ENCODE measurements at regions not wholly inside any gene's neighbourhood (a gene's known extent, or its start where the extent isn't known, plus 50 kb on each side); places are given as distances from the start of the nearest gene placed in this dataset.
"Not testable (repeated sequence)": the region's sequence is repeated elsewhere in the genome, so short reads cannot be mapped to it uniquely, and the experiment has no call there.

DNA sequence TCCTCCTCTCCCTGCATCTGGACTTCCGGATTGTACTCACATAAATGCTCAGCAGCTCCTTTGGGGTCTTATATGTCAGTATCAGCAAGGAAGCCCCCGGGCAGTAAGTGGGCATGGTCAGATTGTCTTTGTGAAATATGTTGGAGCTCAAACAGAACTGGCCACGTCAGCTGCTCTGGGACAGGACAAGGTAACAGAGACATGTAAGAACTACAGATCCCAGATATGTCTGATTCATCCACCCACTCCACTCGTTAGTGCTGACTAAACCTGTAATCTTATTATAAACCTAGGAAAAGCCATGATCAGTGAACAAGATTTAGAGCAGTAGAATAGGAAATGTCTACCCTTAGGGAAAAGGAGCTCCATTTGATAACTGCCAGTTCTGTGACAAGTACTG, 561.8 kb downstream of the CETN3 start:
- H3K36me3 Mint-ChIP-seq, result no peaks in the 10 kb centered on the region
- POLR2A ChIA-PET, result no interaction called here

DNA sequence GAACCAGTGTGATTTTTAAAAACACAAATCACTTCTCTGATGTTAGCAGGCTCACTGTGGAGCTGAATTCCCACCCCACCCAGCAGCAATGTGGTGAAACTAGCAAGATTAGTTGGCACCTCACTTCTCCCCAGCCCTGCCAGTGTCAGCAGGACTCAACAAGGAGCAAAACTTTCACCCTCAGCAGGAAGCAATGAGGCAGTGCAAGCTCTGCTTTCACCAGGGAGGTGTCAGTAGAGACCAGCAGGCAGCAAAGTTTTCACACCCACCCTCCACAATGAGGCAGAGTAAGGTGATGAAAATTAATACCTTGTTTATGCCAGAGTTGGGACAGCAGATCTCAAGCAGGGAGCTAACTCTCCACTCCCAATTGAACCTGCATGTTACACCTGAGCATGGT, 565.0 kb downstream of the CETN3 start:
- H3K36me3 Mint-ChIP-seq, result no peaks in the 10 kb centered on the region
- ChIA-PET CTCF (no interaction called here), POLR2A (no interaction called here)
- intact Hi-C loops (cut with micrococcal nuclease), result no loop called here
- H3K4me1 Mint-ChIP-seq (ENCODE audit: low read depth), result no peaks in the 10 kb centered on the region
- no peaks in the 10 kb centered on the region for H3K27me3 Mint-ChIP-seq
- DNase-seq, result no peak
- H3K4me3 Mint-ChIP-seq, result no peak overlapping the region
- H3K27ac Mint-ChIP-seq, result no peak overlapping the region
- no peaks in the 10 kb centered on the region for H3K9me3 Mint-ChIP-seq

More for the DNA sequence above, 561.8 kb downstream of the CETN3 start:
- no peaks in the 10 kb centered on the region for H3K9me3 Mint-ChIP-seq
- H3K27me3 Mint-ChIP-seq, result no peaks in the 10 kb centered on the region
- intact Hi-C loops (cut with micrococcal nuclease), result no loop called here
- no peak for DNase-seq
- CTCF ChIA-PET, result interaction anchor here (0.6 kb wide), 1 partner anchor 409 kb away, joined by 3 read pairs; no protein-coding TSS in a partner anchor
- no peak overlapping the region for H3K4me3 Mint-ChIP-seq
- H3K4me1 Mint-ChIP-seq (ENCODE audit: low read depth), result no peaks in the 10 kb centered on the region
- H3K27ac Mint-ChIP-seq, result no peak overlapping the region

- no peak overlapping the region for H3K4me3 Mint-ChIP-seq
- DNase-seq, result no peak
- intact Hi-C loops (cut with micrococcal nuclease), result no loop called here
- no peaks in the 10 kb centered on the region for H3K4me1 Mint-ChIP-seq (ENCODE audit: low read depth)
- no peak overlapping the region for H3K27ac Mint-ChIP-seq
- CTCF ChIA-PET, result no interaction called here
- H3K36me3 Mint-ChIP-seq, result no peaks in the 10 kb centered on the region
- no peaks in the 10 kb centered on the region for H3K9me3 Mint-ChIP-seq
- POLR2A ChIA-PET, result no interaction called here
- no peaks in the 10 kb centered on the region for H3K27me3 Mint-ChIP-seq
Measured at GRCh38 chr5:89842531-89842930, 567.0 kb downstream of the CETN3 start.

GRCh38 chr5:89840906-89841305, 568.6 kb downstream of the CETN3 start:
- Mint-ChIP-seq H3K4me1 (ENCODE audit: low read depth) (no peaks in the 10 kb centered on the region), H3K36me3 (no peaks in the 10 kb centered on the region), H3K27ac (no peak overlapping the region), H3K27me3 (no peaks in the 10 kb centered on the region), H3K4me3 (no peak overlapping the region), H3K9me3 (no peaks in the 10 kb centered on the region)
- intact Hi-C loops (cut with micrococcal nuclease), result no loop called here
- DNase-seq, result no peak
- POLR2A ChIA-PET, result no interaction called here
- CTCF ChIA-PET, result no interaction called here

- CTCF ChIA-PET, result no interaction called here
- POLR2A ChIA-PET, result no interaction called here
Measured at GRCh38 chr5:89830691-89831090, 578.9 kb downstream of the CETN3 start.

GRCh38 chr5:89827960-89828359, 581.6 kb downstream of the CETN3 start:
- no peak for DNase-seq
- ChIA-PET POLR2A (no interaction called here), CTCF (no interaction called here)
- Mint-ChIP-seq H3K27ac (no peak overlapping the region), H3K36me3 (no peaks in the 10 kb centered on the region), H3K9me3 (peaks cover 6% of the 10 kb centered on the region), H3K4me1 (ENCODE audit: low read depth) (no peaks in the 10 kb centered on the region), H3K4me3 (no peak overlapping the region), H3K27me3 (no peaks in the 10 kb centered on the region)
- intact Hi-C loops (cut with micrococcal nuclease), result no loop called here

More at GRCh38 chr5:89830691-89831090, 578.9 kb downstream of the CETN3 start:
- no peak for DNase-seq
- Mint-ChIP-seq H3K36me3 (no peaks in the 10 kb centered on the region), H3K27ac (no peak overlapping the region), H3K9me3 (peaks cover 6% of the 10 kb centered on the region), H3K27me3 (no peaks in the 10 kb centered on the region), H3K4me3 (no peak overlapping the region), H3K4me1 (ENCODE audit: low read depth) (no peaks in the 10 kb centered on the region)
- intact Hi-C loops (cut with micrococcal nuclease), result no loop called here

DNA sequence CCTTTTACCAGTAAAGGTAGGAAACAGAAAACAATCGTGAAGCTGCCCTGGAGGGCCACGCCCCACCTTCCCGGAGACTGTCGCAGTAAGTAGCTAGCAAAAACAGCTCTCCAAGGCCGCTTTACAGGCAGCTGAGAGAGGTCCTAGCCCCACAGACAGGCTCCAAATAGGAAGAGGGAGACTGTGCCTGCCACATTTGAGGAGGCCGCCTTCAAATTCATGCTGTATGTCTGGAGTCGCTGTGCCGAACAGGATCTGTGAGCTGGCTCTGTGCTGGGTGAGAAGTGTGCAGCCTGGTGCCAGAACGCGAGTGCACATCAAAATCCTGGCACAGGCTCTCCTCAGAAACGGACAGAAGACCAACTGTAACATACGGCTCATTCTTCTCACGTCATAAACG, 582.2 kb downstream of the CETN3 start:
- H3K9me3 Mint-ChIP-seq, result peaks cover 6% of the 10 kb centered on the region
- H3K4me3 Mint-ChIP-seq, result no peak overlapping the region
- POLR2A ChIA-PET, result no interaction called here
- no peaks in the 10 kb centered on the region for H3K27me3 Mint-ChIP-seq
- H3K4me1 Mint-ChIP-seq (ENCODE audit: low read depth), result no peaks in the 10 kb centered on the region
- H3K36me3 Mint-ChIP-seq, result no peaks in the 10 kb centered on the region
- DNase-seq, result no peak
- intact Hi-C loops (cut with micrococcal nuclease), result no loop called here
- CTCF ChIA-PET, result no interaction called here
- H3K27ac Mint-ChIP-seq, result no peak overlapping the region

DNA sequence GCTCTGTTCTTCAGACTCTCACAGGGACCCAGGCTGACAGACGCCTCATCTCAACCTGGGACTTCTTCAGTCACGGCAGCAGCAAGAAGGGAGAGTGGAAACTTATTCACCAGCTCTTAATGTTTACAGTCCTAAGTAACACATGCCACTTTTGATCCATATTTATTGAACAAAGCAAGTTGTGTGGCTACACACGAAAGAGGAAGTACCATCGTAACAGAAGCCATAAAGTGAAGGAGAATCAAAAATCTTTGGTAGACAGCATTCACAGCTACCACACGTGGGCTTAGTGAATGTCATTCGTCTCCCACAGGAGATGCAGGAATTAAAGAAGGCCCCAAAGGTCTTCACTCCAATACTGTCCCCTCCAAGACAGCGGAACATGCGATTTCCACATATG, 582.6 kb downstream of the CETN3 start:
- intact Hi-C loops (cut with micrococcal nuclease), result no loop called here
- ChIA-PET POLR2A (no interaction called here), CTCF (no interaction called here)
- no peaks in the 10 kb centered on the region for H3K36me3 Mint-ChIP-seq
- no peaks in the 10 kb centered on the region for H3K27me3 Mint-ChIP-seq
- no peaks in the 10 kb centered on the region for H3K4me1 Mint-ChIP-seq (ENCODE audit: low read depth)
- no peak overlapping the region for H3K4me3 Mint-ChIP-seq
- H3K9me3 Mint-ChIP-seq, result peaks cover 6% of the 10 kb centered on the region
- no peak for DNase-seq
- no peak overlapping the region for H3K27ac Mint-ChIP-seq

GRCh38 chr5:89823046-89823445, 586.5 kb downstream of the CETN3 start:
- DNase-seq, result no peak
- no peaks in the 10 kb centered on the region for H3K4me1 Mint-ChIP-seq (ENCODE audit: low read depth)
- no peaks in the 10 kb centered on the region for H3K27me3 Mint-ChIP-seq
- no peak overlapping the region for H3K4me3 Mint-ChIP-seq
- ChIA-PET CTCF (no interaction called here), POLR2A (no interaction called here)
- H3K36me3 Mint-ChIP-seq, result no peaks in the 10 kb centered on the region
- peaks cover 9% of the 10 kb centered on the region for H3K9me3 Mint-ChIP-seq
- H3K27ac Mint-ChIP-seq, result no peak overlapping the region
- intact Hi-C loops (cut with micrococcal nuclease), result no loop called here

- Mint-ChIP-seq H3K9me3 (peaks cover 3% of the 10 kb centered on the region), H3K27me3 (no peaks in the 10 kb centered on the region), H3K4me3 (no peak overlapping the region), H3K27ac (no peak overlapping the region), H3K4me1 (ENCODE audit: low read depth) (no peaks in the 10 kb centered on the region), H3K36me3 (no peaks in the 10 kb centered on the region)
- CTCF ChIA-PET, result no interaction called here
- intact Hi-C loops (cut with micrococcal nuclease), result no loop called here
- no peak for DNase-seq
- POLR2A ChIA-PET, result no interaction called here
Measured at GRCh38 chr5:89817841-89818240, 591.7 kb downstream of the CETN3 start.

- H3K9me3 Mint-ChIP-seq, result peaks cover 4% of the 10 kb centered on the region
Measured at GRCh38 chr5:89816038-89816437, 593.5 kb downstream of the CETN3 start.

DNA sequence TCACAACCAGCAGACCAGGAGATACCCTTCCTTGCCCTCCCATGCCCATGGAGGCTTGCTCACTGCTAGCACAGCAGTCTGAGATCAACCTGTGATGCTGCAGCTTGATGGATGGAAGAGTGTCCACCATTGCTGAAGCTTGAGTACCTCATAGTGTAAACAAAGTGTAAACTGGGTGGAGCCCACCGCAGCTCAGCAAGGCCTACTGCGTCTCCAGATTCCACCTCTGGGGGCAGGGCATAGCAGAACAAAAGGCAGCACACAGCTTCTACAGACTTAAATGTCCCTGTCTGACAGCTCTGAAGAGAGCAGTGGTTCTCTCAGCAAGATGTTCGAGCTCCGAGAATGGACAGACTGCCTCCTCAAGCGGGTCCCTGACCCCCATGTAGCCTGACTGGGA, 608.8 kb downstream of the CETN3 start:
- H3K4me3 Mint-ChIP-seq; intact Hi-C loops (cut with micrococcal nuclease); H3K36me3 Mint-ChIP-seq; H3K4me1 Mint-ChIP-seq (ENCODE audit: low read depth); H3K27me3 Mint-ChIP-seq; POLR2A ChIA-PET; H3K27ac Mint-ChIP-seq; DNase-seq: not testable (repeated sequence)
- H3K9me3 Mint-ChIP-seq, result peaks cover 15% of the 10 kb centered on the region
- CTCF ChIA-PET, result interaction anchor here (0.6 kb wide), 1 partner anchor 157 kb away, joined by 3 read pairs; no protein-coding TSS in a partner anchor

More at GRCh38 chr5:89816038-89816437, 593.5 kb downstream of the CETN3 start:
- ChIA-PET POLR2A (no interaction called here), CTCF (interaction anchor here (0.6 kb wide), 1 partner anchor 30 kb away, joined by 4 read pairs; no protein-coding TSS in a partner anchor)
- DNase-seq, result no peak
- intact Hi-C loops (cut with micrococcal nuclease), result no loop called here
- H3K36me3 Mint-ChIP-seq, result no peaks in the 10 kb centered on the region
- no peaks in the 10 kb centered on the region for H3K27me3 Mint-ChIP-seq
- H3K27ac Mint-ChIP-seq, result no peak overlapping the region
- H3K4me3 Mint-ChIP-seq, result no peak overlapping the region
- no peaks in the 10 kb centered on the region for H3K4me1 Mint-ChIP-seq (ENCODE audit: low read depth)

DNA sequence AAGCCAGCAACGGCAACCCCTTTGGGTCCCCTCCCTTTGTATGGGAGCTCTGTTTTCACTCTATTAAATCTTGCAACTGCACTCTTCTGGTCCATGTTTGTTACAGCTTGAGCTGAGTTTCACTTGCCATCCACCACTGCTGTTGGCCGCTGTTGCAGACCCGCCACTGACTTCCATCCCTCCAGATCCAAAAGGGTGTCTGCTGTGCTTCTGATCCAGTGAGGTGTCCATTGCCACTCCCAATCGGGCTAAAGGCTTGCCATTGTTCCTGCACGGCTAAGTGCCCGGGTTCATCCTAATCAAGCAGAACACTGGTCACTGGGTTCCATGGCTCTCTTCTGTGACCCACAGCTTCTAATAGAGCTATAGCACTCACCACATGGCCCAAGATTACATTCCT, 615.1 kb downstream of the CETN3 start:
- H3K4me1 Mint-ChIP-seq (ENCODE audit: low read depth); POLR2A ChIA-PET; CTCF ChIA-PET; H3K36me3 Mint-ChIP-seq; H3K27ac Mint-ChIP-seq; H3K4me3 Mint-ChIP-seq; intact Hi-C loops (cut with micrococcal nuclease); H3K27me3 Mint-ChIP-seq; H3K9me3 Mint-ChIP-seq; DNase-seq: not testable (repeated sequence)

DNA sequence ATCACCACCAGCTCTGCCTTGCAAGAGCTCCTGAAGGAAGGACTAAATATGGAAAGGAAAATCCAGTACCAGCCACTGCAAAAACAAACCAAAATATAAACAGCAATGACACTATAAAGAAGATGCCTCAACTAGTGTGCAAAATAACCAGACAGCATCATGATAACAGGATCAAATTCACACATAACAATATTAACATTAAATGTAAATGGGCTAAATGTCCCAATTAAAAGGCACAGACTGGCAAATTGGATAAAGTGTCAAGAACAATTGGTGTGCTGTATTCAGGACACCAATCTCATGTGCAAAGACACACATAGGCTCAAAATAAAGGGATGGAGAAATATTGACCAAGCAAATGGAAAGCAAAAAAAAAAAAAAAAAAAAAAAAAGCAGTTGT, 629.8 kb downstream of the CETN3 start:
- H3K9me3 Mint-ChIP-seq, result peaks cover 53% of the 10 kb centered on the region
- H3K27me3 Mint-ChIP-seq; POLR2A ChIA-PET; CTCF ChIA-PET; H3K27ac Mint-ChIP-seq; DNase-seq; H3K36me3 Mint-ChIP-seq; H3K4me3 Mint-ChIP-seq; intact Hi-C loops (cut with micrococcal nuclease); H3K4me1 Mint-ChIP-seq (ENCODE audit: low read depth): not testable (repeated sequence)
